Tibial nerve (tissue), 4 donors: ENCODE measurements at regions not wholly inside any gene's neighbourhood (a gene's known extent, or its start where the extent isn't known, plus 50 kb on each side); places are given as distances from the start of the nearest gene placed in this dataset.

ENCODE experiments used
- CTCF ChIP-seq, 5 experiments: fragments of 200-600 bp in 3 of 5; fragments of 450-650 bp in 2 of 5; sonication (generic) in 3 of 5; IDR thresholded peaks; one replicate each; pipeline ENCODE4 v1.5.1; 2016 to 2019; ENCODE audit warnings: antibody characterized with exemption in 5 of 5, mild to moderate bottlenecking in 3 of 5, moderate library complexity in 2 of 5
- EP300 ChIP-seq, 2 donors: sonication (generic); formaldehyde crosslinking; IDR thresholded peaks; one replicate each; pipeline ENCODE4 v1.6.1; 2017; ENCODE audit warnings: antibody characterized with exemption in 2 of 2, mild to moderate bottlenecking in 1 of 2
- POLR2A ChIP-seq, 2 donors: fragments of 450-650 bp; IDR thresholded peaks; one replicate each; pipeline ENCODE4 v1.6.1; 2017; ENCODE audit warnings: antibody characterized with exemption in 2 of 2, mild to moderate bottlenecking in 2 of 2, moderate library complexity in 2 of 2

- TF ChIP-seq CTCF (IDR thresholded peaks at IDR 0.05) (no peak), EP300 (IDR thresholded peaks at IDR 0.05) (no peak), POLR2A (IDR thresholded peaks at IDR 0.05) (no peak)
These were observed 78.5 kb upstream of the PDHA2 start for GRCh38 chr4:95761426-95761825.
